Endodermal cell (in vitro differentiated cells): ENCODE measurements at regions not wholly inside any gene's neighbourhood (a gene's known extent, or its start where the extent isn't known, plus 50 kb on each side); places are given as distances from the start of the nearest gene placed in this dataset.

ENCODE experiments used
- DNase-seq: peaks from one replicate; pipeline ENCODE4 v3.0.0-alpha.2; 2017
- H3K27ac ChIP-seq: 2 replicates; pipeline ENCODE4 v1.5.1; 2013; ENCODE audit warnings: mild to moderate bottlenecking, low read depth, low read length, moderate library complexity
- H3K27me3 ChIP-seq: 2 replicates; pipeline ENCODE4 v1.6.1; 2013; ENCODE audit warnings: mild to moderate bottlenecking, low read length, moderate library complexity; ENCODE audit not compliant: insufficient read depth, control insufficient read depth, poor library complexity, severe bottlenecking
- H3K36me3 ChIP-seq: 2 replicates; pipeline ENCODE4 v1.7.0; 2013; ENCODE audit warnings: mild to moderate bottlenecking, low read length, moderate library complexity; ENCODE audit not compliant: control insufficient read depth, insufficient read depth
- H3K4me1 ChIP-seq: one replicate; pipeline ENCODE4 v1.7.0; 2013; ENCODE audit warnings: low read length; ENCODE audit not compliant: control insufficient read depth, insufficient read depth
- H3K4me3 ChIP-seq: 2 replicates; pipeline ENCODE4 v1.5.1; 2013; ENCODE audit warnings: mild to moderate bottlenecking, low read length, moderate library complexity
- H3K9ac ChIP-seq: 2 replicates; pipeline ENCODE4 v1.6.1; 2013; ENCODE audit warnings: mild to moderate bottlenecking, low read length, moderate library complexity; ENCODE audit not compliant: poor library complexity, severe bottlenecking; ENCODE audit errors: extremely low read depth
- H3K9me3 ChIP-seq: 2 replicates; pipeline ENCODE4 v1.6.1; 2013; ENCODE audit warnings: mild to moderate bottlenecking, low read length, moderate library complexity; ENCODE audit not compliant: control insufficient read depth
- H3K27ac Mint-ChIP-seq: 2 replicates; pipeline ENCODE4 v1.8.0; 2020; ENCODE audit warnings: mixed read lengths
- H3K27me3 Mint-ChIP-seq: 2 replicates; pipeline ENCODE4 v1.8.0; 2021; ENCODE audit warnings: mild to moderate bottlenecking, mixed read lengths; ENCODE audit not compliant: insufficient read depth
- H3K36me3 Mint-ChIP-seq: 2 replicates; pipeline ENCODE4 v1.8.0; 2020; ENCODE audit warnings: low read depth, mixed read lengths
- H3K4me1 Mint-ChIP-seq: 2 replicates; pipeline ENCODE4 v1.8.0; 2020; ENCODE audit warnings: mixed read lengths
- H3K4me3 Mint-ChIP-seq: 2 replicates; pipeline ENCODE4 v1.8.0; 2020; ENCODE audit warnings: mild to moderate bottlenecking, moderate library complexity, mixed read lengths
- H3K9me3 Mint-ChIP-seq: 2 replicates; pipeline ENCODE4 v1.8.0; 2020; ENCODE audit warnings: mild to moderate bottlenecking, mixed read lengths
- WGBS, 2 experiments: methylation state at CpG; one replicate each; pipeline versions ENCODE4 v1.1.5 to v1.1.7; 2013; ENCODE audit warnings: missing lambda C conversion rate in 2 of 2, mixed read lengths in 1 of 2; ENCODE audit not compliant: insufficient coverage in 1 of 2, insufficient read length in 1 of 2; 5-methylcytosine and 5-hydroxymethylcytosine counted together
- TF ChIP-seq, protein P1 (sequence below): fragments of 200-600 bp; sonication (generic); conservative IDR thresholded peaks from 2 replicates; pipeline ENCODE4 v1.5.0; 2021; ENCODE audit warnings: antibody characterized with exemption, mild to moderate bottlenecking

GRCh38 chr12:60021235-60021634, 425.4 kb downstream of the SLC16A7 start:
- H3K27ac ChIP-seq, result no peak overlapping the region
- Mint-ChIP-seq H3K27ac (no peak overlapping the region), H3K4me1 (peaks cover 17% of the 10 kb centered on the region), H3K36me3 (peaks cover 2% of the 10 kb centered on the region), H3K27me3 (no peaks in the 10 kb centered on the region), H3K4me3 (no peak overlapping the region), H3K9me3 (peaks cover 6% of the 10 kb centered on the region)
- H3K4me1 ChIP-seq, result peaks cover 6% of the 10 kb centered on the region
- H3K9ac ChIP-seq, result no peak overlapping the region
- 94% methylated on average over 3 of the region's 3 CpGs for WGBS, 2 experiments
- H3K9me3 ChIP-seq, result no peaks in the 10 kb centered on the region
- peak; percentile 52 for DNase-seq
- no peaks in the 10 kb centered on the region for H3K27me3 ChIP-seq
- no peaks in the 10 kb centered on the region for H3K36me3 ChIP-seq
- no peak overlapping the region for H3K4me3 ChIP-seq
- TF ChIP-seq, protein P1, sequence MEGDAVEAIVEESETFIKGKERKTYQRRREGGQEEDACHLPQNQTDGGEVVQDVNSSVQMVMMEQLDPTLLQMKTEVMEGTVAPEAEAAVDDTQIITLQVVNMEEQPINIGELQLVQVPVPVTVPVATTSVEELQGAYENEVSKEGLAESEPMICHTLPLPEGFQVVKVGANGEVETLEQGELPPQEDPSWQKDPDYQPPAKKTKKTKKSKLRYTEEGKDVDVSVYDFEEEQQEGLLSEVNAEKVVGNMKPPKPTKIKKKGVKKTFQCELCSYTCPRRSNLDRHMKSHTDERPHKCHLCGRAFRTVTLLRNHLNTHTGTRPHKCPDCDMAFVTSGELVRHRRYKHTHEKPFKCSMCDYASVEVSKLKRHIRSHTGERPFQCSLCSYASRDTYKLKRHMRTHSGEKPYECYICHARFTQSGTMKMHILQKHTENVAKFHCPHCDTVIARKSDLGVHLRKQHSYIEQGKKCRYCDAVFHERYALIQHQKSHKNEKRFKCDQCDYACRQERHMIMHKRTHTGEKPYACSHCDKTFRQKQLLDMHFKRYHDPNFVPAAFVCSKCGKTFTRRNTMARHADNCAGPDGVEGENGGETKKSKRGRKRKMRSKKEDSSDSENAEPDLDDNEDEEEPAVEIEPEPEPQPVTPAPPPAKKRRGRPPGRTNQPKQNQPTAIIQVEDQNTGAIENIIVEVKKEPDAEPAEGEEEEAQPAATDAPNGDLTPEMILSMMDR, result peak; percentile 35

DNA sequence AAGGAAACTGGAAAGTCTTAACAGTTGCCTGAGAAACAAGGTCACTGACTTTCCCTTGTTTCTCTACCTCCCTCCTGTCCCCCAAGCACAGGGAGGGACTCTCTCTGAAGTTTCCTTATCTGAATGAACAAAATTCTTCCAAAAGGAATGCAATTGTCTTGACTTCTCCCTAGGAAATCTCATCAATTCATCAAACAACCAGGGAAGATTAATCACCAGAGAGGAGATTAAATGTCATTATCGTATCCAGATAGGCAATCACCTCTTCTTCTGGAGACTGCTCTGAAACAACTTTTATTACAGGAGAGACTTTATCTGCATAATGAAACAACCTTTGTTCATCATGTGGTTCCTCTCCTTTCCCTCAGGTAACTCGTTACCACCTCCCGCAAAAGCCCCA, 431.4 kb downstream of the SLC16A7 start:
- Mint-ChIP-seq H3K27ac (peak overlapping the region; percentile 74), H3K9me3 (peaks cover 4% of the 10 kb centered on the region), H3K4me3 (no peak overlapping the region), H3K36me3 (no peaks in the 10 kb centered on the region), H3K27me3 (no peaks in the 10 kb centered on the region), H3K4me1 (peaks cover 22% of the 10 kb centered on the region)
- Histone ChIP-seq H3K36me3 (no peaks in the 10 kb centered on the region), H3K4me1 (peaks cover 16% of the 10 kb centered on the region), H3K9ac (no peak overlapping the region), H3K4me3 (no peak overlapping the region), H3K27me3 (no peaks in the 10 kb centered on the region), H3K9me3 (peaks cover 14% of the 10 kb centered on the region), H3K27ac (no peak overlapping the region)
- TF ChIP-seq, protein P1, result no peak
- DNase-seq, result no peak
- WGBS, 2 experiments, result 49 to 75% methylated on average over 1 to 3 of the region's 3 CpGs

- peak overlapping the region; percentile 50 for H3K4me3 ChIP-seq
- no peak overlapping the region for H3K27ac ChIP-seq
- TF ChIP-seq, protein P1, result no peak
- peaks cover 37% of the 10 kb centered on the region for H3K9me3 ChIP-seq
- no peaks in the 10 kb centered on the region for H3K4me1 ChIP-seq
- no peak overlapping the region for H3K27ac Mint-ChIP-seq
- no peak for DNase-seq
- H3K4me3 Mint-ChIP-seq, result no peak overlapping the region
- peaks cover 35% of the 10 kb centered on the region for H3K9me3 Mint-ChIP-seq
- H3K9ac ChIP-seq, result no peak overlapping the region
- no peaks in the 10 kb centered on the region for H3K27me3 Mint-ChIP-seq
- H3K36me3 Mint-ChIP-seq, result peaks cover 4% of the 10 kb centered on the region
- H3K27me3 ChIP-seq, result no peaks in the 10 kb centered on the region
- H3K36me3 ChIP-seq, result no peaks in the 10 kb centered on the region
- WGBS, 2 experiments, result 81 to 100% methylated on average over 1 of the region's 1 CpG
- no peaks in the 10 kb centered on the region for H3K4me1 Mint-ChIP-seq
Observed at GRCh38 chr12:60034147-60034546, 438.3 kb downstream of the SLC16A7 start.
